AG04449 (cell line): ENCODE measurements at regions not wholly inside any gene's neighbourhood (a gene's known extent, or its start where the extent isn't known, plus 50 kb on each side); places are given as distances from the start of the nearest gene placed in this dataset.

Experiments
- CTCF ChIA-PET: fragments of 350-600 bp; formaldehyde crosslinking; extraction: SDS; loops from one replicate; lab custom pipeline; 2021; ENCODE audit warnings: antibody characterized with exemption; lab: Yijun Ruan, JAX
- POLR2A ChIA-PET: fragments of 400-600, 350-600 bp; formaldehyde crosslinking; extraction: SDS; loops from one replicate; lab custom pipeline; 2020; ENCODE audit warnings: antibody characterized with exemption, inconsistent platforms; lab: Yijun Ruan, JAX
- DNase-seq: peaks from one replicate; pipeline ENCODE4 v3.0.0-alpha.2; 2010; ENCODE audit warnings: low read depth, low spot score
- H3K4me3 ChIP-seq: 2 replicates; pipeline ENCODE4 v1.5.1; 2011; ENCODE audit warnings: low read depth, mild to moderate bottlenecking, control low read depth, low read length
- CTCF ChIP-seq: IDR thresholded peaks from one replicate; pipeline ENCODE4 v1.5.1; 2011; ENCODE audit warnings: mild to moderate bottlenecking, moderate library complexity, low read length, control low read depth, inconsistent platforms; ENCODE audit not compliant: insufficient read depth; ENCODE audit errors: missing control alignments

- CTCF ChIA-PET: interaction anchor here (1.2 to 4.1 kb wide), 3 partner anchors 10 to 153 kb away, joined by 3 to 19 read pairs (median 16); no protein-coding TSS in a partner anchor
- no peak for TF ChIP-seq CTCF
- no peak for DNase-seq
- POLR2A ChIA-PET: no interaction called here
- no peak overlapping the region for H3K4me3 ChIP-seq
These were observed 52.4 kb upstream of the BCAT1 start for GRCh38 chr12:25001311-25001710.
